ENCODE measurements at regions not wholly inside any gene's neighbourhood (a gene's known extent, or its start where the extent isn't known, plus 50 kb on each side); places are given as distances from the start of the nearest gene placed in this dataset.
"Not testable (repeated sequence)": the region's sequence is repeated elsewhere in the genome, so short reads cannot be mapped to it uniquely, and the experiment has no call there.

GRCh38 chr20:17891131-17891530 is 77.5 kb downstream of the SNX5 start:
- not testable (repeated sequence) for DNase-seq (ENCODE audit: low spot score); ATAC-seq

GRCh38 chr20:17890330-17890729 is 78.3 kb downstream of the SNX5 start:
- ATAC-seq = no peak

GRCh38 chr20:17889226-17889625 is 79.4 kb downstream of the SNX5 start:
- ATAC-seq (peak; percentile 92), DNase-seq (ENCODE audit: low spot score) (peak; percentile 63)

More at GRCh38 chr20:17890330-17890729, 78.3 kb downstream of the SNX5 start:
- DNase-seq (ENCODE audit: low spot score) = no peak

GRCh38 chr20:17888044-17888443 is 80.5 kb downstream of the SNX5 start:
- ATAC-seq = no peak
- no peak for DNase-seq (ENCODE audit: low spot score)

GRCh38 chr20:17887331-17888030 is 81.1 kb downstream of the SNX5 start:
- no peak for DNase-seq (ENCODE audit: low spot score)
- ATAC-seq = no peak

GRCh38 chr20:17885544-17885943 is 83.0 kb downstream of the SNX5 start:
- DNase-seq (ENCODE audit: low spot score) (no peak), ATAC-seq (peak; percentile 13)

- DNase-seq (ENCODE audit: low spot score) (no peak), ATAC-seq (no peak)
Observed at GRCh38 chr20:17885076-17885475, 83.5 kb downstream of the SNX5 start.

- DNase-seq (ENCODE audit: low spot score) (no peak), ATAC-seq (no peak)
Observed at GRCh38 chr20:17884307-17885003, 84.1 kb downstream of the SNX5 start.

- DNase-seq (ENCODE audit: low spot score) (no peak), ATAC-seq (no peak)
Observed at GRCh38 chr20:17883592-17884306, 84.8 kb downstream of the SNX5 start.

- no peak for DNase-seq (ENCODE audit: low spot score)
- ATAC-seq = no peak
Observed at GRCh38 chr20:17882834-17883591, 85.6 kb downstream of the SNX5 start.

- ATAC-seq = no peak
- no peak for DNase-seq (ENCODE audit: low spot score)
Observed at GRCh38 chr20:17882065-17882833, 86.3 kb downstream of the SNX5 start.

GRCh38 chr20:17881741-17882064 is 86.9 kb downstream of the SNX5 start:
- no peak for ATAC-seq

GRCh38 chr20:17878912-17879602 is 89.5 kb downstream of the SNX5 start:
- no peak for DNase-seq (ENCODE audit: low spot score)
- no peak for ATAC-seq

More at GRCh38 chr20:17881741-17882064, 86.9 kb downstream of the SNX5 start:
- DNase-seq (ENCODE audit: low spot score) = no peak

GRCh38 chr20:17878069-17878911 is 90.3 kb downstream of the SNX5 start:
- ATAC-seq (peak; percentile 23), DNase-seq (ENCODE audit: low spot score) (no peak)

- ATAC-seq = peak; percentile 7
Observed at GRCh38 chr20:17875981-17876385, 92.6 kb downstream of the SNX5 start.

GRCh38 chr20:17875106-17875980 is 93.3 kb downstream of the SNX5 start:
- ATAC-seq (peak; percentile 74), DNase-seq (ENCODE audit: low spot score) (peak; percentile 98)

More at GRCh38 chr20:17875981-17876385, 92.6 kb downstream of the SNX5 start:
- no peak for DNase-seq (ENCODE audit: low spot score)

GRCh38 chr20:17874271-17875105 is 94.1 kb downstream of the SNX5 start:
- no peak for DNase-seq (ENCODE audit: low spot score)

More at GRCh38 chr20:17874271-17875105, 94.1 kb downstream of the SNX5 start:
- peak; percentile 41 for ATAC-seq

Data from left lobe of liver (tissue), 2 donors.